NCI-H524 (cell line): ENCODE measurements at regions not wholly inside any gene's neighbourhood (a gene's known extent, or its start where the extent isn't known, plus 50 kb on each side); places are given as distances from the start of the nearest gene placed in this dataset.
"Not testable (repeated sequence)": the region's sequence is repeated elsewhere in the genome, so short reads cannot be mapped to it uniquely, and the experiment has no call there.

Source experiments
- DNase-seq, 2 experiments: peaks; one replicate each; lab custom pipeline; 2025; lab: John Stamatoyannopoulos, UW

GRCh38 chr3:104266219-104266618 is 1100.5 kb upstream of the ALCAM start:
- not testable (repeated sequence) for DNase-seq

GRCh38 chr3:104269771-104270170 is 1096.9 kb upstream of the ALCAM start:
- DNase-seq: no peak

GRCh38 chr3:104273046-104273649 is 1093.6 kb upstream of the ALCAM start:
- peak; percentile 2 to 65 for DNase-seq

- no peak for DNase-seq
Observed at GRCh38 chr3:104275199-104275598, 1091.5 kb upstream of the ALCAM start.

GRCh38 chr3:104279617-104280016 is 1087.1 kb upstream of the ALCAM start:
- no peak for DNase-seq

GRCh38 chr3:104281713-104282112 is 1085.0 kb upstream of the ALCAM start:
- no peak for DNase-seq

- DNase-seq: no peak
Observed at GRCh38 chr3:104286645-104287044, 1080.1 kb upstream of the ALCAM start.

GRCh38 chr3:104291437-104291851 is 1075.3 kb upstream of the ALCAM start:
- no peak for DNase-seq

- no peak for DNase-seq
Observed at GRCh38 chr3:104291878-104292277, 1074.8 kb upstream of the ALCAM start.

- DNase-seq: no peak
Observed at GRCh38 chr3:104297617-104298016, 1069.1 kb upstream of the ALCAM start.

GRCh38 chr3:104298662-104299061 is 1068.0 kb upstream of the ALCAM start:
- DNase-seq: no peak

- DNase-seq: no peak
Observed at GRCh38 chr3:104316118-104316517, 1050.6 kb upstream of the ALCAM start.

- DNase-seq: no peak
Observed at GRCh38 chr3:104323226-104323625, 1043.5 kb upstream of the ALCAM start.

GRCh38 chr3:104347291-104347690 is 1019.4 kb upstream of the ALCAM start:
- no peak for DNase-seq

- DNase-seq: no peak
Observed at GRCh38 chr3:104349836-104350235, 1016.9 kb upstream of the ALCAM start.

GRCh38 chr3:104353951-104354350 is 1012.8 kb upstream of the ALCAM start:
- DNase-seq: no peak

GRCh38 chr3:104359546-104359945 is 1007.2 kb upstream of the ALCAM start:
- DNase-seq: no peak

- DNase-seq: no peak
Observed at GRCh38 chr3:104360038-104360437, 1006.7 kb upstream of the ALCAM start.

GRCh38 chr3:104361748-104362147 is 1005.0 kb upstream of the ALCAM start:
- DNase-seq: not testable (repeated sequence)

GRCh38 chr3:104362319-104362718 is 1004.4 kb upstream of the ALCAM start:
- DNase-seq: no peak

- DNase-seq: no peak
Observed at GRCh38 chr3:104367000-104367399, 999.7 kb upstream of the ALCAM start.

GRCh38 chr3:104368760-104369159 is 997.9 kb upstream of the ALCAM start:
- DNase-seq: no peak

- DNase-seq: no peak
Observed at GRCh38 chr3:104385421-104385820, 981.3 kb upstream of the ALCAM start.

GRCh38 chr3:104388619-104389018 is 978.1 kb upstream of the ALCAM start:
- no peak for DNase-seq
